GM19468 (cell line): ENCODE measurements at regions not wholly inside any gene's neighbourhood (a gene's known extent, or its start where the extent isn't known, plus 50 kb on each side); places are given as distances from the start of the nearest gene placed in this dataset.
"Not testable (repeated sequence)": the region's sequence is repeated elsewhere in the genome, so short reads cannot be mapped to it uniquely, and the experiment has no call there.

Source experiments
- ATAC-seq: cut with Tn5 transposase; IDR thresholded peaks from one replicate; pipeline ENCODE4 v1.9.1; 2021; ENCODE audit warnings: mild to moderate bottlenecking, moderate library complexity, moderate number of reproducible peaks; ENCODE audit not compliant: unreplicated experiment; ENCODE audit errors: extremely low read depth

DNA sequence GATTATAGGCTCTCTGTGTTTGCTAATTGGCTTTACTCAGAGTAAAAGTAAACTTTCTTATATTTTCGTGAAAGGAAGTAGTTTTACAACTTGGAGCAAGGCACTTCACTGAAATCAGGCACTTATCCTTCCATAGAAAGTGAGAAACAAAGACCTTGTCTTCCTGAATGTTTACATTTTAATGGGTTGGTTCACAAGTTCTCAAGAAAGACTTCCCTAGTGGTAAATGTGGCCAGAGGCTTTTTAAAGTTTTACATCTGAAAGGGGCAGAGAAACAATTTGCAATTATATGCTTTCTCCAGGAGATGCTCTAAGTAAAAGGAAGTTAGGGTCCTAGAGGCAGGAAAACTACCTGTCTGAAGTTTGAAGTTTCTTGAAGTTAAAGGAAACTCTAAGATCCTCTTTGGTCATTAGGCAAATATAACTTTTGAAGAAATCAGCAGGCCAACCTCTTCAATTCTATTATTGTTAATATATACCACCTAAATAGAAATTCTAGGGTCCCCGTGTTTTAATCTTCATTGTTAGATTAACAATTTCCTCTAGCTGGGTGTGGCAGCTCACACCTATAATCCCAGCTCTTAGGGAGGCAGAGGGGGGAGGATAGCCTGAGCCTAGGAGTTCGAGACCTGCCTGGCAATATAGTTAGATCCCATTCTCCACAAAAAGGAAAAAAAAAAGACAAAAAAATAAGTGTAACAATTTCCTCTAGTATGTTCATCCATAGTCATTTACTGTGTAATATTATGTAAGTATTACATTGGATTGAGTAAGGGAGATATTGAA lies 644.9 kb upstream of the FOXG1 start:
- ATAC-seq: no peak

DNA sequence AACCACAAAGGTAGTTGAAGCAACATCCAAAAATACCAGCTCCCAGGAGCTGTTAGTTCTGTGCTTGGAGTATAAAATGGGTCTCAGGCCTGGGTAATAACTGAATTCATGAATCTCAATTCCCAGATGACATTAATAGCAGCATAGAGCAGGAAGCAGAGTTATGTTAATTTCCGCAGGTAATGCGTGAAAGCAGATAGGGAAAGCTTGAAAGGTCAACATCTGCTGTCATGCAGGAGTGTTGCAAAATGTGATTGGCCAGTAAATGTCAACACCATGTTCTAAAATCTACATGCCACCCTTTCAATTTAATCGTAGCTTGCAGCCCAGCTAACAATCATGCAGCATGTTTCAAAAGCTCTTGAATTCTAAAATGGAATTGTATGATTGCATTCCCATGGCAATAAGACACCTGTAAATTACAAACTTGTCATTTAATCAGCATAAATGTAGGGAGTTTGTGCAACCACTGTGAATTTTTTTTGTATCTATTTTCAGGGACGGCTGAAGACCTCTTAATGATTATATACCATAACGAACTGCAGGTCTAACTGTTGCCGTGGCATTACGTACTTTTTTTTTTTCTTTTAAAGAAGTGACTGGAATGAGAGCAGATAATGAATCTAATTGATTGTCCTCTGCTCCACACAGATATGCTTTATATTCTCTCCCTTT lies 635.8 kb upstream of the FOXG1 start:
- no peak for ATAC-seq

DNA sequence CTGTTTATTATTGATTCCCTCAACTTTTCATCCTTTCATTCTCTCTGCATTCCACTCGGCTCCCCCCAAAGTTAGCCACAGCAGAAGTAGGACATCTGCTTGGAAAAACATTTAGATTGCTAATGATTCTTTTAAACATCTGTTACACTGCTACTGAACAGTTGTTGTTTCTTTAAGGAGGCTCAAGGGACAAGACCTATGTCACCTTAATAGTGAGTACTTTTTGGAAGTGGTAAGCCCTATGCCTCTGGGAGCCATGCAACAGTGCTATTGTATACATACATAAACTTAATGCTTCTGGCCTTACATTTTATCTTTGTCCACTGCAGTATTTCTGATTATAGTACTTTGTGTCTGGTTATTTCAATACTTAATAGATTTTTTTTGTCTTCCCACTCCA lies 628.2 kb upstream of the FOXG1 start:
- ATAC-seq: no peak

DNA sequence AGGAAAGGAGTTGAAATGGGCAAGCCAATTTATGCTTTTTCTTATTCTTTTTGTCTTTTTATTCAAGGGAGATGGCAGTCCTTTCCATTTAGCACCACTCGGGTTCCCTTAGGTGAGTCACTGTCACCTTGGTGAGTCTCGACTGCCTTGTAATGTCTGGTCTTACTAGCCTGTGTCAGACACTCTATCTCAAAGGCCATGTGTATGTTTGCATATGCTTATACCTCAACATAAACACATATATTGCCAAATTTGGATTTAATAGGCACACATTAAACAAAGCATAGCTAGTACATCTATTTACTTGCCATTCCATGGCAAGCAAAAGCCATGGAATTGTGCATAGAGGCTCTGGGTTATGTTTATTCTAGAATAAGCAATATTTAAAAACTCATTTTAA lies 624.9 kb upstream of the FOXG1 start:
- no peak for ATAC-seq

DNA sequence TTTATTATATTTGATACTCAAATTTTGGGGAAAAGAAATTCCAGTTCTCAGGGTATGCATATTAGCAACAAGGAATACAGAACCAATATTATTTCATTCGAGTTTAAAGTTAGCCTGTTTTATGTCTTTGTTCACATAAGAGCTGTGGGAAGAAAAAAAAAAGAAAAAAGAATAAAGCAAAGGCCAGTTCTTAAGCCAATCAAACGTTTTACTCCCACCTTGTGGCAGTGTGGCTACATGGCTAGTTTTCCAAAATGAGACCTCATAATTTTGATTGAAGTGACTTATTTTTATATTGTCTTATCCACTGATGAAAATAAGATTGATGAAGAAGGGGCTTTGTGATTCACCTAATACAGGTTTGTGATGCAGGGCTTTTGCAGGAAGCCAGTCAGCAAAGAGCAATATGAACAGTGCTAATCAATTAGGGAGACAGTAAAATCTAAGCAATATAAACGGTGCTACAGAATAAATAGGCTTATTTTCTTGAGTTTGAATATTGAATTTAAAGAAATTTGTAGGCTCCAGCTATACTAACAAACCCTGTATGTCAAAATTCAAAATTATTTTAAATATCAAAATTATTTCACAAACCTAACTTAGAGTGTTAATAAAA lies 624.1 kb upstream of the FOXG1 start:
- no peak for ATAC-seq

DNA sequence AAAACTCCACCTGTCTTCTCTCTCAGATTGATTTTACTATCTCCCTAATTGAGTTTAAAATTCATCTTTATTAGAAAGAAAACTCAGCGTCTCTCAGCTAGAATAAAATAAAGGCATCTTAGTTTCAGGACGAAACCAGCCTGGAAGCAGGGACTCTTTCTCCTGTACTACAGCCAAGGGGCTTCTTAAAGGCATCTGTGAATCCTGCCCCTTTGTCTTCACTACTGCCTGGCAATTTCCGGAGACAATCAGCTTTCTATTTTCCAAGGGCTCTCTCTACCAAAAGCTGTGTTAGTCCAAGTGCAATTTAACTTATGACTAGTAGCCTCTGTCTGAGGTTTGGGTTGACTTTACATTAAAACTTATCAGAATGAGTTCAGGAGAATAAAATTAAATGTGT lies 623.3 kb upstream of the FOXG1 start:
- no peak for ATAC-seq

DNA sequence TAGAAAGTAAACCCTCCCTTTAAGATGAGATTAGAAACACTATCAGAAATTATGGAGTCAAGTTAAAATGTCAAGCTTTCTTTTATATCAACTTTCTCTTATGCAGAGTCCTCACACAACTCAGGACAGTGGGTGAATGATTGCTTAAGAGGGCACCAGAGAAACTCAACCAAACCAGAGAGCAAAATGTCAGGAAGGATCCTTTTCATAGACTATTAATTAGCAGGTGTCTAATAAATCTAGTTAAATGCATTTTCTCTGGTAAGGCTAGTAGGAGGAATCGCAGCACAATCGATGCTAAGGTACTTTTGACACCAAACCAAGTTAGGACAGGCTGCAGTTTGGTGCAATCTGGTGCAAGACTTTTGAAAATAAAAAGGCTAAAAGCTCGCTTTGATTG lies 614.7 kb upstream of the FOXG1 start:
- ATAC-seq: no peak

DNA sequence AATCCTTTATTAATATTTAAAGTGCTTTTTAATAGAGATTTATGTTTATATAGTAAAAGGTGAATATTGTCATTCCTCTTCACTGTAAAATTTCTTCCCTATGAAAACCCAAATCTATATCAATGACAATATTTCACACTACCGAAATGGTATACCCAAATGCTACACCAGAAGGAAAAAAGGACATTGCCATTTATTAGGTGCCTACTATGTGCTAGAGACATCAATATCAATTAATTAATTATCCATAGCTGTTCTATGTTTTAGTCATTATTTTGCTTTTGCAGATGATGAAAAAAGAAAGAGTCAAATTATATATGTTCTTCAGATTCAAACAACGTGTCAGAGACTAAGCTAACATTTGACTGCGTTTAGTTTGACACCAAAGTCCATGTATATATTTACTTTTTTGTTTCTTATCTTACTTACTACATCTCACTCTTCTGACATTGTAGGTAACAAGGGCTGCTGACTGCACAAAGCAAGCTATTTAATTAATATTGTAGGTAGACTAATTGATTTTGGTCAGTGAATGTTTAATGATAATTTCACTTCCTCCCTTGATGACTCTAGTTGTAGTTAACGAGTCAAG lies 614.0 kb upstream of the FOXG1 start:
- ATAC-seq: no peak

DNA sequence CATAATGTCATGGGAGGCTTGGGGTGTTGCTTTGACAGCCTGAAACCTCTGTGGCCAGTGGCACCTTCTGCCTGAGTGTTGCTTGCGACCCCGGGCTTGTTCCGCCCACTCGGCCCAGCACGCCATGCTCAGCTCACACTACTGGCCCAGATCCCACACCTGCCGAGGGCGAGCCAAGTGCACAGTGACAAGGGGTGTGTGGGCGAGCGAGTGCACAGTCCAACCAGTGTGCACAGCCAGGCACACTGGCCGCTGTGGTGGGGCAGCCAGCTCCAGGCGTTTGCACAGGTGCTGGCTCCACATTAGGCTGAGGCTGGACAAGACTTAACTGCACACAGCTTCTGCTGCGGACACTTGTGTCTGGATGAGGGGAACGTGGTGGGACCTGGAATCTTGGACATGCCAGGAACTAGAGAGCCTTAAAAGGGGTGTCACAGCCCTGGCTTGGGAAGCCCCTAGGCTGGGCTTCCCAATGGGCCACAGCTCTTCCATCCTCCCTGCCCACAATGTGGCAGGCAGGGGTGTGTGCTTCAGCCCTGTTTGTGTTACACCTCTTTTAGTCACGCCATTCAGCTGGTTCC lies 609.2 kb upstream of the FOXG1 start:
- no peak for ATAC-seq

DNA sequence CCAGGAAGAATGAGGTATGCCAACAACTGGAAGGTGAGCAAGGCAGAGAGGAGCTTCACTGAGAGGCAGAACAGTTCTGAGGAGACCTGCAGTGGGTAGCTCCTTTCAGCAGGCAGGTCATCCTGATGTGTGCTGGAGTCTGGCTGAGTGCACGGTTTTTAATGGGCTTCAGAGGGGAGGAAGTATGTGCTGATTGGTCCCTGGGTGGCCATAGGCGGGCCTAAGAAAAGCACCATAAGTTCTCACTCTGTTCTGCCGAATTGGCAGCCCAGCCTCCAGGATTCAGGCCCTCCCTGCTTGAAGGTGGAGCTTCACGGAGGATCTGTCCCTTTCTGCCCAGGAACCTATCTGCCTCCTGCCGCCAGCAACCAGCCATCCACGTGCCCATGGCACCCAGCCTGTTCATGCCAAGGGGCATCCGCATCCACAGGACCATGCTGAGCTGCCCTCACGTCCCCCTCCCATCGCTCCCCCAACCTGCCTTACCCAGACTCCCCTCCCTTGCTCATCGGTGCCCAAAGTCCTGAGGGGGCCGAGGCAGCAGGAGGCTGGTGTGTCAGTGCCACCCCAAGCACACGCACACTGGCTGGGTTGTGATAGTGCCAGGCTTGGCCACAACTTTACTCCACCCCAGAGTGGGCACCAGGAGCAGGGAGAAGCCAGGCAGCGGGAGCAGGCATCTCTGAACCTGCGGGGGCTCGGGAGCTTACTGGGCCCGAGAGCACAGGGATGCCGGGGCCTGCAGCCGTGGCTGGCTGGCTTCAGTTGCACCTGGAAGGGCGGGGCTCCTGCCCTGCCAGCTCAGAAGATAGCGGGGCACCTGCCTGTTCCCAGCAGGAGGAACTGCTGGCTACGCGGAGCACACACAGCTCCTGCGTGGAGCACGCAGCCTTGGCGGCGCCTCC lies 608.4 kb upstream of the FOXG1 start:
- no peak for ATAC-seq

DNA sequence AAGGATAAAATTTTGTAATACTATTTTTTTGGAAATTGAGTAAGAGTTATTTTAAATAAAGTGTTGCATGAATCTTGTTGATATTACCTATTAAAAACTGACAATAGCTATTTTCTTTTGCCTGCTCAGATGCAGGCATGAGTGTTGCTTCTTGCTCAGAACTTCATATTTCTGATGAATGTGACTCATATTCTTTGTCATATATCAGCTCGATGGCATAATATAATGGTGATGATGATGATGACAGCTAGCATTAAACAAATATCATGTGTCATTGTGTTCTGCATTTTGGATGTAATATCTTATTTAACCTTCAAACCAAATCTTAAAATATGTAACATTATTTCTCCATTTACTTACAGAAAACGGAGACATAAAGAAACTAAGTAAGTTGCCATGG lies 605.5 kb upstream of the FOXG1 start:
- ATAC-seq: no peak

DNA sequence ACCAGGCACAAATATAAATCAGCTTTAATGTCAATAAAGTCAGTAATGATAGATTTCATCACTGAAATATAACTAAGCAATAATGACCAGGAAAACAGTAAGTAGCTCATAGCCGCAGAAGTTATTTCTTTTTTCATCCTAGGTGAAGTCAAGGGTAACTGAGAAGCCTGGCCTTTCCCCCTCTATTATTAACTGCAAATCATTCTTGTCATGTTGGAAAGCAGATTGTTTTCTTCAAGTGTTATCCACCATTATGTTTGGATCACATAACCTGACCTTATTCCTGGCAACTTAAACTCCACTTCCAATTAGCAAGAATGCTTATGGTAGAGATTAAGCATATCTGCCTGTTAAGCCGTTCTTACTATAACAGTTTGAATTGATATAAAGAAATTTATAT lies 603.4 kb upstream of the FOXG1 start:
- no peak for ATAC-seq

DNA sequence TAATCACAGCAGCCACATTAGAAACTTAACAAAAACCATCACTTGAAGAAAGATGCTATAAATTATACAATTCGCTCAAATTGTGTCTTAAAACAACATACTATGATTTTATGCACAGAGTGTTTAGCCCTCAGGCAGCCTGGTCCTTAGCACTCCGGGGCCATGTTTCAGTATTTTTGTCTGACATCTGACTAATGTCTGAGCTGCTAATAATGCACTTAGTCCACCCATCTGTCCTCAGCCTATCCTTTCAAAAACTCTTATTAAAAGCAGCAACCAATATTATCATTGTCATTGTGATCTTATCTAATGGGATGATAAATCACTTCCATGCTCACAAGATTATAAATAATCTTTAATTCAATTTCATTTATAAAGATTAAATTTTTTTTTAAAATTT lies 602.7 kb upstream of the FOXG1 start:
- no peak for ATAC-seq

DNA sequence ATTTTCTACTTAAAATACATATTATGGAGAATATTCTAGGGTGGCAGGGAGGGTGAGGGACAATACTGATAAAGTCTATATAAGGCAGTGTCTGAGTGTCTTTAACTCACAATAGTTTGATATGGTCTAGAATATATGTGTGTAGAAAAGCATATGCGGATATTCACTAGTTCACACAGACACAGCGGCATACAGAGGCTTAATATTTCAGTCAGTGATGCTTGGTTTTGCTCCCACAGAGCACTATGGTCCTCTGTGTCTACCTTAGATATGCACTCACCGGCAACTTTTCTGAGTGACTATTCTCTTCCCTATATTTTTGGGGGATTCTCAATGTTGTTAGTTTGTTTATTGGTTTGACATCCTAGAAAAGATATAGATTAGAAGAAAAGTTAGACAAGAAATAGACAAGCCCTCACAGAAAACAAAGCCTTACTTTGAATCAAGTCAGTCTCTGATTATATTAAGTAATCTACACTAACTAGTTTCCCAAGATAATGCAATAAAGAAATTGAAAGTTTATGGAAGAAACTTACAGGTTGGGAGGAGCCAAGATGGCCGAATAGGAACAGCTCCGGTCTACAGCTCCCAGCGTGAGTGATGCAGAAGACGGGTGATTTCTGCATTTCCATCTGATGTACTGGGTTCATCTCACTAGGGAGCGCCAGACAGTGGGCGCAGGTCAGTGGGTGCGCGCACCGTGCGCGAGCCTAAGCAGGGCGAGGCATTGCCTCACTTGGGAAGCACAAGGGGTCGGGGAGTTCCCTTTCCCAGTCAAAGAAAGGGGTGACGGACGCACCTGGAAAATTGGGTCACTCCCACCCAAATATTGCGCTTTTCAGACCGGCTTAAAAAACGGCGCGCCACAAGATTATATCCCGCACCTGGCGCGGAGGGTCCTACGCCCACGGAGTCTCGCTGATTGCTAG lies 578.4 kb upstream of the FOXG1 start:
- not testable (repeated sequence) for ATAC-seq

DNA sequence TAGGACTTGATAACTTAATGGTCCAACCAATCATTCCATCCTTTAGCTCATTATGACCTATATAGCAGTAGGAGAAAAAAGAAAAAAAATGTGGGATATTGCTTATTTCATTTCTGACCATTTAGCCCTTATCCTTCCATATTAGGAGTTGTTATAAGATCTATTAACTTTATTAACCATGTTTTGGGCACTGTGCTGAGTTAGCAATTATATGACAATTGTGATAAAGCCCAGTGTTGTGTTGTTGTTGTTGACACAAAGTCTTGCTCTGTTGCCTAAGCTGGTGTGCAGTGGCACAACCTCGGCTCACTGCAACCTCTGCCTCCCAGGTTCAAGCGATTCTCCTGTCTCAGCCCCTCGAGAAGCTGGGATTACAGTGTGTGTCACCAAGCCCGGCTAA lies 569.7 kb upstream of the FOXG1 start:
- ATAC-seq: no peak

DNA sequence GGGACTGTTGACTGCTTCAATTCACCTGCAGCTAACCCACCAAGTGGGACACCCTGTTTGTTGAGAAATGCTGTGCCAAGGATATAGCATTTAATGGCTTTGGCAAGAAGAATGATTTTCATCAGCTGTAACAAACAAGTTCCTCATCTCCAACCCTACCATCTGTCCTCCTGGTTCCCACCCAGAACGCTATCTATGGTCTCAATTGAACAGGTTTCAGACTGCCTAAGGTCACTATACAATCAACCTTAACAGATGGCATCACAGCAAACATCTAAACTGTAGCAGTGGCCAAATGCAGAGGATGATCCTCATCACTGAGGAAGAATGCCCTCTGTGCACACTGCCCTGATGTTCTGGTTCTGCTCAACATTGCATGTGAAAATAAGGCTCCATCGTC lies 546.2 kb upstream of the FOXG1 start:
- ATAC-seq: no peak

DNA sequence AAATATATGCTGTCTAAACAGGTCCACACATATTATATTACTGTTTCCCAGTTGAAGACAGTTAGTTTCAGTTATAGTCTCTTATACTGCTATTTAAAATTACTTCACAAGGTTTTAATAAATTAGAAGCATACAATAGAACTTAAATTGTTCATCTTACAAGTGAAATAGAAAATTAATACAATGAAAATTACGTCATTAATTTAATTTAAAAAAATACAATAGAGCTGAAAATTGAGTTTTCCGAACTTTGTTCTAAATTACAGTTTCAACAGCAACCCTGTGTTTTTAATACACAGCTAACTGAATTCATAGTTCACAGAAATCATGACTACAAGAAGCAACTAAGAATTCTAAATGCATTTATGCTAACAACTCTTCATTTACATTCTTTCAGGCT lies 525.7 kb upstream of the FOXG1 start:
- ATAC-seq: no peak

DNA sequence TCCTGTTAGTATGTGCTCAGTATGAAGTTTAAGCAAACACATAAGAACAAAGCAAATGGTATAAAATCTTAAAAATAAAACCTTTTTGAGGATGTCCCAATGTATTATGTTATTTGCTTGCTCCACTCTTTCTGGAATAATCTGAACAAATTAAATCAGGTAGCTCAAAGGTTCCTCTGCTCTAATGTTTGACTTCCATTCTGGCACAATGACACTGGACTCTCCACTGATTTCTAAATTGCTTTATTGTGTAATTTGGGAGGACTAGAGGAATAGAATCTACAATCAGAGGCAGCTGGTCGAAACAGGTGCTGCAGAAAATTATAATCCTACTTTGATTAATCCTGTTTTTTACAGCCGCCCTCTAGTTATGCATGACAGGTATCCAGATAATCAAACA lies 523.7 kb upstream of the FOXG1 start:
- no peak for ATAC-seq

DNA sequence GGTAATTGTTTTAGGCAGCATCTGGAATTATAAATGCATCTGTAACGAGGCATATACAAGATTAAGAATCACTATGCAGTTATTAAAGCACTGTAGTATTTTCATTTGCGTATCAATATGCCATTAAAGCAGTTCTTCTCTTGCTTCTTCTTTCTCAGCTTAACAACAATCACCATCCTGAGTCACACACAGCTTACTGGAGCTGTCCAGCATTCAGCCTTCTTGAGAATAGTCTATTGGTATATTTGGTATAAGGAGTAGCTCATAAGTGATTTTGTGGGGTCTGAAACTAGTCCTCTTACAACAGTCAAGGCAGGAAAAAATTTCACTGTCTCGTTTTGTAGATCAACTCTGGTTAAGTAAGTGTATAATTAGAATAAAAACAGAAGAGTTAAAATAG lies 523.0 kb upstream of the FOXG1 start:
- ATAC-seq: no peak
